ENCODE measurements at regions not wholly inside any gene's neighbourhood (a gene's known extent, or its start where the extent isn't known, plus 50 kb on each side); places are given as distances from the start of the nearest gene placed in this dataset.

DNA sequence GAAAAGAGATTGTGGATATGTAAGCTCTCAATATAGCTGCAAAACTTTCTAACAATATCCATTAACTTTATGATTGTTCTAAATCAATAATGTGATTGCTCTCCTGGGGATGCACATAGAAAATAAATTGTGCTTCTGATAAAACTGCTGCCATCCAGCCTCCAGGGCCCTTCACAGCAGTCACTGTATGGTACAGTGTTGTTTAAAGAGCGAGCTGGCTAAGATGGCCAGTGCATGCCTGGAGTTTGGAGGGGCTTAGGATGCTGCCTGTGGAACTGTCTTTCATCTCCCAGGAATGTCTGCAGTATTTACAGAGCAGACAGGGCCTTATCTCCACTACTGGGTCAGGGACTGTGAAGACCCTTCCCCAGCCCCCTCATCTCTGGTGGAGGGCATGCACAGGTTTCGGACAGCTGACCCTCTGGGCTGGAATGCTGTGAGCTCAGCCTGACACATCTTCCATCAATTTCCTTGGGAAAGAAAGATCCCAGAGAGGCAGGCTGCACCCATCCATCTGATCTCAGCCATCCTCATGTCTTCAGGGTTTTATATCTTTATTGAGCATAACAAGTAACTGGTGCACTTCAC, 137.0 kb downstream of the PLPP3 start:
- H3K27me3 Mint-ChIP-seq (ENCODE audit: low read depth) = no peaks in the 10 kb centered on the region
- no peak overlapping the region for H3K27ac Mint-ChIP-seq
- no peaks in the 10 kb centered on the region for H3K36me3 Mint-ChIP-seq (ENCODE audit: insufficient read depth in 2 of 2)
- no peak for DNase-seq
- no peaks in the 10 kb centered on the region for H3K9me3 Mint-ChIP-seq
- no peak for ATAC-seq (replicated peaks in 1 of 2)
- no peaks in the 10 kb centered on the region for H3K4me1 Mint-ChIP-seq (ENCODE audit: low read depth)
- no peak overlapping the region for H3K4me3 Mint-ChIP-seq

DNA sequence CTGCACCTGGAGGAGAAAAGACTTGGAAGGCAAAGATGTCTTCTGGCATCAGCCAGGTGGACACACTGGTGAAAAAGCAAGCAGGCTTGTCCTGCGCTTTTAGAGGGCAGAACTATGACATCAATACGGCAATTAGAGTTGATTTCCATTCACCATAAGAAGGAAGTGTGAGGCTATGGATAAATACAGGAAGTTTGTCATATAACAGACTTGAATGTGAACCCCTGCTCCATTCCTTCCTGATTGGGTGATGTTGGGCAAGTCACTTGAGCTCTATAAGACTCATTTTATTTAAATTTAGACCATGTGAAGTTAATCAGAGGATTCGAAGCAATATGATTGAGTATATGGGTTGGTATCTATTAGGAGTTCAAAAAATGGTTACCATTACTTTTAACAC, 137.8 kb downstream of the PLPP3 start:
- H3K9me3 Mint-ChIP-seq = no peaks in the 10 kb centered on the region
- no peak overlapping the region for H3K4me3 Mint-ChIP-seq
- no peak for ATAC-seq (replicated peaks in 1 of 2)
- H3K27me3 Mint-ChIP-seq (ENCODE audit: low read depth) = no peaks in the 10 kb centered on the region
- no peaks in the 10 kb centered on the region for H3K4me1 Mint-ChIP-seq (ENCODE audit: low read depth)
- no peak overlapping the region for H3K27ac Mint-ChIP-seq
- H3K36me3 Mint-ChIP-seq (ENCODE audit: insufficient read depth in 2 of 2) = no peaks in the 10 kb centered on the region
- no peak for DNase-seq

DNA sequence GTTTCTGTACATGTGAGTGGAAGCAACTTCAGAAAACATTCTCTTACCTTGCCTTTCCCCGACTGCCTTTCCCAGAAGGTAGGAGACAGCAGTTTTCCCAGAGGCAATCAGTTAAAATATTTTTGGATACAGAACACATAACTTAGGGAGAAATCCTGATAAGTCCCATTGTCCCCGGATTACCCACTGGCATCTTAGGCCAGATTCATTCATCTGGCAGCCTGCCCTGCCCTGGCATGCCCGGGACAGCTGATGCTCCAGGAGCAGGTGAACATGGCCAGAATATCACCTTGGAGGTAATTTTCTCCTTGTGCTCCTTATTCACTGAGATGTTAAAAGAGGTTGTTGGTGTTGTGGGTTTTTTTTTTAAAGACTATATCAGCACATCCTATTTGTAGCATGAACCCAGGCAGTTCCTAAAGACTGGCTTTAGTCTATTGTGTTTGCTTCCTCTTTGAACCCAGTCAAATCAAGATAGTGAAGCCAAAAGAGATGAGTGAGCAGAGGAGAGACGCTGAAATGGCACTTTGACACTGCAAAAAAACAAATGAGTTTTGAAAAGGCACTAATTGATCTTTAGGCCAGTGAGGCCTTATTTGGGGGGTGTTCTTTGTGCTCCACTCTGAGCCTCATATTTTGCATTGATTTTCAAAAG, 139.6 kb downstream of the PLPP3 start:
- no peak for ATAC-seq (replicated peaks in 1 of 2)
- no peak for DNase-seq
- Mint-ChIP-seq H3K36me3 (ENCODE audit: insufficient read depth in 2 of 2) (no peaks in the 10 kb centered on the region), H3K9me3 (no peaks in the 10 kb centered on the region), H3K4me3 (no peak overlapping the region), H3K27me3 (ENCODE audit: low read depth) (no peaks in the 10 kb centered on the region), H3K4me1 (ENCODE audit: low read depth) (no peaks in the 10 kb centered on the region), H3K27ac (no peak overlapping the region)

DNA sequence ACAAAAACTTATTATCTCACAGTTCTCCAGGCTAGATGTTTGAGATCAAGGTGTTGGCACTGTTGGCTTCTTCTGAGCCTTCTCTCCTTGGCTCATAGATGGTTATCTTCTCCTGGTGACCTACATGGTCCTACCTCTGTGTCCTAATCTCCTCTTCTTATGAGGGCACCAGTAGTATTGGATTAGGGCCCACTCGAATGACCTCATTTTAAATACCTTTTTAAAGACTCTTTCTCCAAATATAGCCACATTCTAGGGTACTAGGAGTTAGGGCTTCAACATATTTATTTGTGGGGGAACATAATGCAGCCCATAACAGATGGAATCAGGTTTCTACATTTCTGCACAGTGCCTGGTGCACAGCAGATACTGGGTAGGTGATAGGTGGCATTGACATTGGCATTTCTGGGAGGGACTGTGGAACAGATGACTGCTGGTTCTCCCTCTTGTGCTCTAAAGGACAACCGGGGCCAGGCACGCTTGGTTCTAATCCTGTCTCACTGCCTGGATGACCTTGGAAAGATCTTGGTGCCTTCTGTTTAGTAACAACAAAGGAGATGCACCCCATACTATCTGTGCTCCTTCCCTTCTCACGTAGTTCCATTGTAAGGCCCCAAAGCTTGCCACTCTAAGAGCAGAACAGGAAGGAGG, 140.3 kb downstream of the PLPP3 start:
- Mint-ChIP-seq H3K36me3 (ENCODE audit: insufficient read depth in 2 of 2) (no peaks in the 10 kb centered on the region), H3K4me3 (no peak overlapping the region), H3K4me1 (ENCODE audit: low read depth) (no peaks in the 10 kb centered on the region), H3K9me3 (no peaks in the 10 kb centered on the region), H3K27me3 (ENCODE audit: low read depth) (no peaks in the 10 kb centered on the region), H3K27ac (no peak overlapping the region)
- no peak for ATAC-seq (replicated peaks in 1 of 2)
- DNase-seq = no peak

DNA sequence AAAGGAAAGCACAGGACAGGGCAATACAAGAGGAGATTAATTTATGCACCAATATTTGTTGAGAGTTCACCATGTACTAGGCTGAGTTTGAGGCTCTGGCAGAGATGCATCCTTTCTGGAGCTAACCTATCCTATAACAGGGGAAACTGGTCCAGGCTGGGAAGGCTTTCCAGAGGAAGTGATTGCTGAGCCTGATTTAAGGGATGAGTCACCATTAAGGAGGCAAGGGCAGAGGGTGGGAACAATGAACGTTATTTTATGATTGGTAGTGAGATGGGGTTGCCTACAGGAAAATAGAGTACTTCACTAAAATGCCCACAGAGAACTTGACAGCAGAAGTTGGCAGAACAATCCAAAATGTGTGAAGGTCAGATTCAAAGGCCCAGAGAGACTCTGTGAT, 141.4 kb downstream of the PLPP3 start:
- H3K4me1 Mint-ChIP-seq (ENCODE audit: low read depth) = no peaks in the 10 kb centered on the region
- DNase-seq = no peak
- H3K4me3 Mint-ChIP-seq = no peak overlapping the region
- H3K36me3 Mint-ChIP-seq (ENCODE audit: insufficient read depth in 2 of 2) = no peaks in the 10 kb centered on the region
- no peak for ATAC-seq (replicated peaks in 1 of 2)
- H3K27ac Mint-ChIP-seq = no peak overlapping the region
- H3K27me3 Mint-ChIP-seq (ENCODE audit: low read depth) = no peaks in the 10 kb centered on the region
- H3K9me3 Mint-ChIP-seq = peaks cover 0 to 2% of the 10 kb centered on the region in 2 donors

DNA sequence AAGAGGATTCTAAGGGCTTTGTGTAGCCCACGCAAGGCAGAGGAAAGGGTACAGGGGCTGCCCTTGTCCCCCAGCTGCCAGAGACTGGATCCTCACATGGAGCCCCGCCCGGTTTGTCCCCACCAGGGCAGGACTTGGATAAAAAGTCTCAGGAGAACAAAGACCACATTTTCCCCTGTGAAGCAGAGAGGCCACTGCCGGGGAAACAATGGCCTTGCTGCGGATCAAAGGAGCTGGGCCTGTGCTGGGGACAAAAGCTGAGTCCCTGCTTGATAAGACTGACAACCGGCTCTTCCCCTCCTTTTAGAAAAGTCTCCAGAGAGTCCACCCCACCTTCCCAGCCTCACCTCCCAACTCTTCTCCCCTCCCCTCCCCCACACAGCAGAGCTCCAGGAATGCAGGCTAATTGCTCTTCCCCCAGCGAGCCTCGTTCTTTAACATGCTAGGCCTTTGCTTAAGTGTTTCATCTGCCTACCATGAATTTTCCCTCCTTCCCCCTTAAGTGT, 142.4 kb downstream of the PLPP3 start:
- H3K36me3 Mint-ChIP-seq (ENCODE audit: insufficient read depth in 2 of 2) = no peaks in the 10 kb centered on the region
- H3K27ac Mint-ChIP-seq = no peak overlapping the region
- no peak overlapping the region for H3K4me3 Mint-ChIP-seq
- no peaks in the 10 kb centered on the region for H3K27me3 Mint-ChIP-seq (ENCODE audit: low read depth)
- peaks cover 0 to 2% of the 10 kb centered on the region in 2 donors for H3K9me3 Mint-ChIP-seq
- ATAC-seq (replicated peaks in 1 of 2) = no peak
- H3K4me1 Mint-ChIP-seq (ENCODE audit: low read depth) = no peaks in the 10 kb centered on the region
- DNase-seq = no peak

DNA sequence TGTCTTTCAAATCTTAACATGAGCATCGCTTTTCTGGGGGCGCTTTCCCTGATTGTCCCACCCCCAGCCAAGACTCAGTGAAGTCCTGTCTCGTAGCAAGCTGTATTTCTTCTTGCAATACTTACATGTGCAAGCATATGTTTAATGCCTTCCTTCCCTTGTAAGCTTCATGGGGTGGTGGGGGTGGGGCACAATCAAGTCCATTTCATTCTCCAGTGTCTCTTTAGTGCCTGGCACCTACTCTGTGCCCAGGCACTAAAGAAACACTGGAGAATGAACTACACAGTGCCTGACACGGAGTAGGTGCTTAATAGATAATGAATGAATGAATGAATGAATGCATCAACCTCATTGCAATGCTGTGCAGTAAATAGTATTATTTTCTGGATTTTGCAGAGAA, 143.1 kb downstream of the PLPP3 start:
- H3K4me1 Mint-ChIP-seq (ENCODE audit: low read depth) = no peaks in the 10 kb centered on the region
- peaks cover 0 to 2% of the 10 kb centered on the region in 2 donors for H3K9me3 Mint-ChIP-seq
- H3K4me3 Mint-ChIP-seq = no peak overlapping the region
- no peak overlapping the region for H3K27ac Mint-ChIP-seq
- ATAC-seq (replicated peaks in 1 of 2) (no peak), DNase-seq (no peak)
- no peaks in the 10 kb centered on the region for H3K27me3 Mint-ChIP-seq (ENCODE audit: low read depth)
- H3K36me3 Mint-ChIP-seq (ENCODE audit: insufficient read depth in 2 of 2) = no peaks in the 10 kb centered on the region

DNA sequence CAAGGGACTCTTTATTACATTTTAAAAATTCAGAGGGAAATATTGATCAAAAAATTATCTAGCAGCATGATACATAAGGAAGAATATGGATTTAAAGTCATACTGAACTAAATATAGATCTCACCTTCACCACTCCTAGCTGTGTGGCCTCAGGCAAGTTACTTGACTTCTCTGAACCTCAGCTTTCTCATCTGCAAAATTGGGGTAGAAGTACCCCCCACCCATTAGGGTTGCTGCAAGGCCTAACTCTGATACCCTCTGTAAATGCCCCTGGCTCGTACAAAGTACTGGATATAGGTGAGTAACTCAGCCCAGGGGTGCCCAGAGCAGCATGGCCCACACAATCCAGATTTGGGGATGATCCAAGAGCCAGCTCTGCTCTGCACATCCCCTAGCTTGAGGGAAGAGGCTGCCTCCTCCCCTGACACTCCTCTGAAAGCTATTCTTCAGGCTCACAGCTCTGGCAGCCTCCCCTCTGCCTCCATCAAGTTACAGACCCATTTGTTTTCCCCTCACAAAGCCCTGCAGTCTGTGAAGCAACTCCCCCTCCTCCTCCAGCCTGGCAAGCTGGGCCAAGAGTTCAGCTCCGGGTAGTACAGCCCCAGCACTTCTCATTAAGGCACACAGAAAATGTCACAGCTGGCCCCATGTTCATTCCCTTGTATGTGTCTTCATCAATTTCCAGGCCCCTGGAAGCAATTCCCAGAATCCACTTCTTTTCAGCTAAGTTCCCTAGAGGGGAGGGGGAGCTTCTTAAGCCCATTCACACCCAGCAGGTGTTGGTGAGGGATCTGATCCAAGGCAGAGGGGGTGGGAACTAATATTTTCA, 143.7 kb downstream of the PLPP3 start:
- DNase-seq (no peak), ATAC-seq (replicated peaks in 1 of 2) (no peak)
- Mint-ChIP-seq H3K4me3 (no peak overlapping the region), H3K36me3 (ENCODE audit: insufficient read depth in 2 of 2) (no peaks in the 10 kb centered on the region), H3K4me1 (ENCODE audit: low read depth) (no peaks in the 10 kb centered on the region), H3K27ac (no peak overlapping the region), H3K27me3 (ENCODE audit: low read depth) (no peaks in the 10 kb centered on the region), H3K9me3 (peaks cover 0 to 2% of the 10 kb centered on the region in 2 donors)

DNA sequence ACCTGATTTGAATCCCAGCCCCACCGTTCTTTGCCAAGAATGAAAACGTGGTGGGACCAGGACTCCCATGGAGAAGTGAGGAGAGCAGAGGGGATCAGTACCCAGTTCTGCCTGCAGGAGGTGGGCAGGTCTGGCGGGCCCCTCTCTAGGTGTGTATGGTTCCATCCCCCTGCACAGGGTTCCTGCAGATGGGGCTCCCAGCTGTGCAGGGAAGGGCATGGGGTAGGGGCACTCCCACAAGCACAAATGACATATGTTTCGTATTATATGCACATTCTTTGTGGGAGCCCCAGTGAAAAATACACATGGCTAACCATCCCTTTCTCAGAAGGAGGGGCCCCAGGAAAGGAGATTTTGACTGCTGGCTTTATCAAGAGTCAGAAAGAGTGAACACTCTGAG, 144.6 kb downstream of the PLPP3 start:
- H3K27me3 Mint-ChIP-seq (ENCODE audit: low read depth) = no peaks in the 10 kb centered on the region
- no peak for DNase-seq
- no peaks in the 10 kb centered on the region for H3K36me3 Mint-ChIP-seq (ENCODE audit: insufficient read depth in 2 of 2)

DNA sequence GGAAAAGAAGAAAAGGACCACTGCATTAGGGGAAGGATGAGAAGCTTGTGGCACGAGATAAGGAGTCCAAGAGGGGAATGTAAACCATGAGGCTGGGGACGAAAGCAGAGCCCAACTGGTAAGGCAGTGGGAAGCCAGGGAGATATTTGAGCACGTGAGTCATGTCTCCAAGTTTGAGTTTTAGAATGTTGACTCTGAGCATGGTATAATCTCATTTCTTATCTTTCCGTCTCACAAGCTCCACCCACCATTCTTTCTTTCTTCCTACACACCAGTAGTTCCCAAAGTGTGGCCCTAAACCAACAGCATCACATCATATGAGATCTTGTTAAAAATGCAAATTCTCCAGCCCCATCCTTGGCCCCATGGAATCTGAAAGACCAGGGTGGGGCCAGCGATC, 145.3 kb downstream of the PLPP3 start:
- DNase-seq (no peak), ATAC-seq (replicated peaks in 1 of 2) (no peak)
- Mint-ChIP-seq H3K27me3 (ENCODE audit: low read depth) (no peaks in the 10 kb centered on the region), H3K27ac (no peak overlapping the region), H3K4me3 (no peak overlapping the region), H3K36me3 (ENCODE audit: insufficient read depth in 2 of 2) (no peaks in the 10 kb centered on the region), H3K9me3 (peaks cover 0 to 2% of the 10 kb centered on the region in 2 donors), H3K4me1 (ENCODE audit: low read depth) (no peaks in the 10 kb centered on the region)

More for the DNA sequence above, 144.6 kb downstream of the PLPP3 start:
- H3K4me1 Mint-ChIP-seq (ENCODE audit: low read depth) = no peaks in the 10 kb centered on the region
- no peak overlapping the region for H3K4me3 Mint-ChIP-seq
- peaks cover 0 to 2% of the 10 kb centered on the region in 2 donors for H3K9me3 Mint-ChIP-seq
- ATAC-seq (replicated peaks in 1 of 2) = no peak
- H3K27ac Mint-ChIP-seq = no peak overlapping the region

DNA sequence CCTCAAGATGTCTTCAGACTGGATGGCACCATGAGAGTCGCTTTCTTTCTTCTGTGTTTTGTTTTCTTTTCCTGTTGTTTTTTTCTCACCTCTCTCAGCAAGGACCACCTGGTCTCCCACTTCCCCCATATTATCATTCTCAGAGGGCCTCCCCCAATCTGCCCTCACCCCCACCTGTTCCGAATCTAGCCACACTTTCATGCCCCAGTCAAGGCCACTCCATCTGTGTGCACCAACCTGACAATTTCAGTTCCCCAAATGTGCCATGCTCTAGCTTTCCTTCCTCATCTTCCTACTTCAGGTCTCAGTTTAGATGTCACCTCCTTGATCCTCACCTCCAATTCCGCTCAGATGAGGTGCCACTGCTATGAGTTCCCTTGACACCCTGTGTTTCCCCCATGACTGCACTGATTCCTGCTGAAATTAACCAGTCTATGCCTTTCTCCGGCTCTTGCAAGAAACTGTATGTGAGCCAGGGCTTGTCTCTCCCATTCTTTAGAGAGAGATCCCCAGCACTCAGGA, 146.2 kb downstream of the PLPP3 start:
- no peak for ATAC-seq (replicated peaks in 1 of 2)
- Mint-ChIP-seq H3K9me3 (peaks cover 0 to 2% of the 10 kb centered on the region in 2 donors), H3K36me3 (ENCODE audit: insufficient read depth in 2 of 2) (no peaks in the 10 kb centered on the region), H3K27ac (no peak overlapping the region), H3K4me3 (no peak overlapping the region), H3K27me3 (ENCODE audit: low read depth) (no peaks in the 10 kb centered on the region), H3K4me1 (ENCODE audit: low read depth) (no peaks in the 10 kb centered on the region)
- DNase-seq = no peak

DNA sequence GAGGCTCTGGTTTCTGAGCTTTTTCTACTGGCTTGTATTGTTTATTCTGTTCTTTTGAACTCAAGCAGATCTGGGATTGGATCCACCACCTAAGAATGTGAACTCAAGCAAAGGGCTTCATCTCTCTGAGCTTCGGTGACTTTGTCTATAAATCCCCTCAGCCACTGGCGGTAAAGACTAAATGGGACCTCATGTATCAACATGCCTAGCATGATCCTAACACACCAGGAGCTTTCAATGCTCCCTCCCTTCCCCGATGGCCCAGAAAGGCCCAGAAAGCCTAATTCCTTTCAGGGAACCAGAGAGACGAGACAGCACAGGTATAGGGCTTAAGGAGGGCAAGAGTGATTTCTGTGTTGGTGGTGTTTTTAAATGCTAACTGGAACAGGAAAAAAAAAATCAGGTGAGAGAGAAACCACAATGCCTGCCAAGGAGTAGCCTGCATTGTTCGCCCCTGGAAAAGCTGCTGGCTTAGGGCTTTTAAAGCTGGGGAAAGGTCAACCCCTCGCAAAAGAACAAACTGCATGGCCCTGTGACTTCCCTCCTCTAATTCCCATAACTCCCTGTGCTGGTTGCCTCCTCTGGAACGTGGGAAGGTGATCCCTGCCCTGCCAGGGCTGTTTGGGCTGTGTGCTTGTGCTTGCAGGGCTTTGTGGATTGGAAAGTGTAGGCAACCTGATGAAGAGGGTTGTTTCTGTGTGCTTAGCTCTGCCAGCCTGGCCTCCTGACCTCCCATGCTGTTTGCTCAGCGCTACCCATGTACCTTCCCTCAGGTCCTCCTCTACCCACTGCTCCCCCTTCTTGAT, 147.0 kb downstream of the PLPP3 start:
- no peak for ATAC-seq (replicated peaks in 1 of 2)
- H3K9me3 Mint-ChIP-seq = peaks cover 0 to 2% of the 10 kb centered on the region in 2 donors
- H3K27me3 Mint-ChIP-seq (ENCODE audit: low read depth) = no peaks in the 10 kb centered on the region
- H3K4me1 Mint-ChIP-seq (ENCODE audit: low read depth) = no peaks in the 10 kb centered on the region
- no peak overlapping the region for H3K4me3 Mint-ChIP-seq
- no peak overlapping the region for H3K27ac Mint-ChIP-seq
- H3K36me3 Mint-ChIP-seq (ENCODE audit: insufficient read depth in 2 of 2) = no peaks in the 10 kb centered on the region
- no peak for DNase-seq

Data from activated T-cell treated with anti-CD3 and anti-CD28 coated beads, Interleukin-2, amount 50 U/mL, for 72 hours (primary cell).